HEK293 (cell line): ENCODE measurements at regions not wholly inside any gene's neighbourhood (a gene's known extent, or its start where the extent isn't known, plus 50 kb on each side); places are given as distances from the start of the nearest gene placed in this dataset.

Source experiments
- CTCF ChIA-PET: fragments of 350-600 bp; formaldehyde crosslinking; extraction: SDS; loops from one replicate; lab custom pipeline; 2021; ENCODE audit warnings: antibody characterized with exemption; lab: Yijun Ruan, JAX
- POLR2A ChIA-PET: fragments of 300-600 bp; formaldehyde crosslinking; extraction: SDS; loops from one replicate; lab custom pipeline; 2020; ENCODE audit warnings: antibody characterized with exemption, inconsistent platforms; lab: Yijun Ruan, JAX
- H3K27ac ChIP-seq: fragments of 200-500 bp; sonication (Bioruptor generic); 2 replicates; pipeline ENCODE4 v1.5.1; 2014; ENCODE audit warnings: low read depth, low read length, control low read depth, inconsistent platforms; ENCODE audit errors: extremely low read depth
- H3K36me3 ChIP-seq, 2 experiments: fragments of 200-500 bp in 1 of 2; sonication (Bioruptor generic) in 1 of 2; 1 replicate in 1 of 2; 2 replicates in 1 of 2; pipeline ENCODE4 v1.5.1; 2014 to 2017; ENCODE audit warnings: inconsistent platforms in 2 of 2, low read length in 2 of 2; ENCODE audit not compliant: control insufficient read depth in 2 of 2, insufficient read depth in 1 of 2
- H3K4me1 ChIP-seq: fragments of 200-500 bp; sonication (Bioruptor generic); 2 replicates; pipeline ENCODE4 v1.5.1; 2014; ENCODE audit warnings: mild to moderate bottlenecking, low read length, inconsistent platforms; ENCODE audit not compliant: control insufficient read depth, insufficient read depth
- H3K4me3 ChIP-seq: 2 replicates; pipeline ENCODE4 v1.5.1; 2011; ENCODE audit warnings: low read depth, mild to moderate bottlenecking, control low read depth, low read length, moderate library complexity
- H3K9me3 ChIP-seq: fragments of 200-500 bp; sonication (Bioruptor generic); 2 replicates; pipeline ENCODE4 v1.5.1; 2014; ENCODE audit warnings: low read depth, low read length, inconsistent platforms; ENCODE audit not compliant: control insufficient read depth, insufficient read depth
- GFI1B ChIP-seq: fragments of 450-650 bp; formaldehyde crosslinking; IDR thresholded peaks from 2 replicates; pipeline ENCODE4 v1.5.1; 2016; ENCODE audit warnings: missing biosample characterization, missing genetic modification characterization
- INSM2 ChIP-seq: fragments of 450-650 bp; formaldehyde crosslinking; IDR thresholded peaks from 2 replicates; pipeline ENCODE4 v1.5.1; 2016; ENCODE audit warnings: missing biosample characterization, missing genetic modification characterization
- KLF16 ChIP-seq: fragments of 450-650 bp; formaldehyde crosslinking; IDR thresholded peaks from 2 replicates; pipeline ENCODE4 v1.5.1; 2017; ENCODE audit warnings: missing biosample characterization, missing genetic modification characterization
- SCRT1 ChIP-seq: fragments of 450-650 bp; formaldehyde crosslinking; IDR thresholded peaks from 2 replicates; pipeline ENCODE4 v1.5.1; 2016; ENCODE audit warnings: missing biosample characterization, missing genetic modification characterization, borderline replicate concordance
- ZBTB11 ChIP-seq: fragments of 450-650 bp; formaldehyde crosslinking; conservative IDR thresholded peaks from 2 replicates; pipeline ENCODE4 v1.5.1; 2016; ENCODE audit warnings: low read depth, missing biosample characterization, missing genetic modification characterization
- ZBTB6 ChIP-seq: fragments of 450-650 bp; formaldehyde crosslinking; IDR thresholded peaks from 2 replicates; pipeline ENCODE4 v1.5.1; 2017; ENCODE audit warnings: missing biosample characterization, missing genetic modification characterization
- ZFHX2 ChIP-seq: fragments of 450-650 bp; formaldehyde crosslinking; conservative IDR thresholded peaks from 2 replicates; pipeline ENCODE4 v1.5.1; 2016; ENCODE audit warnings: missing biosample characterization, missing genetic modification characterization
- ZNF138 ChIP-seq: fragments of 450-650 bp; formaldehyde crosslinking; IDR thresholded peaks from 2 replicates; pipeline ENCODE4 v1.5.1; 2016; ENCODE audit warnings: missing biosample characterization, missing genetic modification characterization, borderline replicate concordance
- ZNF24 ChIP-seq: fragments of 450-650 bp; formaldehyde crosslinking; IDR thresholded peaks from 2 replicates; pipeline ENCODE4 v1.5.1; 2016; ENCODE audit warnings: missing biosample characterization, missing genetic modification characterization
- ZNF280C ChIP-seq: fragments of 450-650 bp; formaldehyde crosslinking; IDR thresholded peaks from 2 replicates; pipeline ENCODE4 v1.5.1; 2016; ENCODE audit warnings: missing biosample characterization, missing genetic modification characterization
- ZNF280D ChIP-seq: fragments of 450-650 bp; formaldehyde crosslinking; IDR thresholded peaks from 2 replicates; pipeline ENCODE4 v1.5.1; 2016; ENCODE audit warnings: missing biosample characterization, missing genetic modification characterization
- ZNF311 ChIP-seq: fragments of 450-650 bp; formaldehyde crosslinking; IDR thresholded peaks from 2 replicates; pipeline ENCODE4 v1.5.1; 2017; ENCODE audit warnings: missing biosample characterization, missing genetic modification characterization, borderline replicate concordance
- ZNF350 ChIP-seq: fragments of 450-650 bp; formaldehyde crosslinking; IDR thresholded peaks from 2 replicates; pipeline ENCODE4 v1.5.0; 2017; ENCODE audit warnings: missing biosample characterization, mild to moderate bottlenecking, missing genetic modification characterization
- ZNF426 ChIP-seq: fragments of 450-650 bp; formaldehyde crosslinking; IDR thresholded peaks from 2 replicates; pipeline ENCODE4 v1.5.1; 2017; ENCODE audit warnings: missing biosample characterization, missing genetic modification characterization, mild to moderate bottlenecking, inconsistent platforms, moderate library complexity
- ZNF513 ChIP-seq: fragments of 450-650 bp; IDR thresholded peaks from 2 replicates; pipeline ENCODE4 v1.5.1; 2018; ENCODE audit warnings: missing biosample characterization, missing genetic modification characterization
- ZNF621 ChIP-seq: fragments of 450-650 bp; formaldehyde crosslinking; IDR thresholded peaks from 2 replicates; pipeline ENCODE4 v1.5.1; 2017; ENCODE audit warnings: missing biosample characterization, missing genetic modification characterization
- ZNF664 ChIP-seq: fragments of 450-650 bp; formaldehyde crosslinking; IDR thresholded peaks from 2 replicates; pipeline ENCODE4 v1.5.1; 2016; ENCODE audit warnings: missing biosample characterization, missing genetic modification characterization

GRCh38 chr6:100132005-100132404 is 138.0 kb upstream of the MCHR2 start:
- TF ChIP-seq ZNF138 (tag by site-specific recombination) (no peak), ZNF280C (tag by site-specific recombination) (no peak), GFI1B (tag by site-specific recombination) (no peak), ZNF350 (tag by site-specific recombination) (no peak), INSM2 (no peak), ZFHX2 (tag by site-specific recombination) (no peak), KLF16 (tag by site-specific recombination) (no peak), ZNF24 (tag by site-specific recombination) (no peak), ZNF664 (tag by site-specific recombination) (no peak), ZBTB11 (tag by site-specific recombination) (no peak), ZNF311 (tag by site-specific recombination) (no peak), ZBTB6 (no peak), ZNF280D (no peak), ZNF621 (tag by site-specific recombination) (no peak), ZNF513 (tag by site-specific recombination) (no peak), ZNF426 (tag by site-specific recombination) (no peak), SCRT1 (tag by site-specific recombination) (no peak)
- no peak overlapping the region for H3K4me3 ChIP-seq
- no peaks in the 10 kb centered on the region for H3K4me1 ChIP-seq
- CTCF ChIA-PET, result no interaction called here
- H3K36me3 ChIP-seq, result peaks cover 0 to 10% of the 10 kb centered on the region in 2 experiments; a peak in 1 of 3 replicates
- no peaks in the 10 kb centered on the region for H3K9me3 ChIP-seq
- POLR2A ChIA-PET, result no interaction called here
- H3K27ac ChIP-seq, result no peak overlapping the region
